ENCODE measurements at regions not wholly inside any gene's neighbourhood (a gene's known extent, or its start where the extent isn't known, plus 50 kb on each side); places are given as distances from the start of the nearest gene placed in this dataset.

GRCh38 chr2:30022444-30023071, 101.2 kb upstream of the ALK start:
- in situ Hi-C loops (cut with HindIII; ENCODE audit: extremely low pct_ligation_motif_present, low pct_unique_long_range_greater_than_20kb) (no loop called here), intact Hi-C loops (cut with micrococcal nuclease; ENCODE audit: unreplicated experiment) (no loop called here)
- H4K20me1 ChIP-seq (ENCODE audit: insufficient read depth, low read length) = no peaks in the 10 kb centered on the region
- no peaks in the 10 kb centered on the region for H3K79me2 ChIP-seq (ENCODE audit: insufficient read depth, low read length)
- H2AFZ ChIP-seq (ENCODE audit: low read length) = no peak overlapping the region
- no peak overlapping the region for H3K4me2 ChIP-seq (ENCODE audit: low read depth, low read length)
- BruUV-seq (replicated peaks) = no TSS peak
- ATAC-seq (no peak), DNase-seq (ENCODE audit: low spot score) (no peak), FAIRE-seq (no peak)
- ChIA-PET CTCF (ENCODE audit: low intra/inter-chr PET ratio, low total read pairs) (no interaction called here), POLR2A (no interaction called here)
- H3K27ac ChIP-seq (ENCODE audit: extremely low read length, insufficient read depth, low read length) = no peak overlapping the region
- no peaks in the 10 kb centered on the region for H3K36me3 ChIP-seq (replicated peaks in 1 of 2; ENCODE audit: control insufficient read depth in 1 of 2, insufficient read depth in 2 of 2, low read length in 2 of 2)
- H3K4me1 ChIP-seq (ENCODE audit: insufficient read depth, low read length) = no peaks in the 10 kb centered on the region
- WGBS (ENCODE audit: low lambda C conversion rate) = 2% methylated on average over 4 of the region's 4 CpGs
- no peak overlapping the region for H3K9ac ChIP-seq (ENCODE audit: insufficient read depth, low read depth, low read length)
- peaks cover 4 to 13% of the 10 kb centered on the region in 2 experiments; a peak in 3 of 5 replicates for H3K27me3 ChIP-seq (ENCODE audit: control insufficient read depth in 1 of 2, insufficient read depth in 2 of 2, low read length in 2 of 2)
- TF ChIP-seq FOXP1 (IDR thresholded peaks at IDR 0.05) = no peak
- no peak for TF ChIP-seq FOXP1 (CRISPR knock-in tag; IDR thresholded peaks at IDR 0.05)
- TF ChIP-seq ZNF142 (CRISPR knock-in tag; IDR thresholded peaks at IDR 0.05) = no peak
- TF ChIP-seq RBFOX2 (IDR thresholded peaks at IDR 0.05; ENCODE audit: low read depth, low read length) = no peak
- TF ChIP-seq PRPF4 (IDR thresholded peaks at IDR 0.05; ENCODE audit: low read depth, low read length, poor library complexity, severe bottlenecking) = no peak
- TF ChIP-seq ZBTB21 (CRISPR knock-in tag; IDR thresholded peaks at IDR 0.05) = no peak
- H3K4me3 ChIP-seq (replicated peaks in 1 of 3; ENCODE audit: insufficient read depth in 1 of 3, low read depth in 2 of 3, low read length in 3 of 3) = no peak overlapping the region
- no peaks in the 10 kb centered on the region for H3K9me3 ChIP-seq (ENCODE audit: low read length)

All from HepG2 (cell line).